ENCODE measurements at regions not wholly inside any gene's neighbourhood (a gene's known extent, or its start where the extent isn't known, plus 50 kb on each side); places are given as distances from the start of the nearest gene placed in this dataset.

GRCh38 chr4:101512416-101512815 is 165.1 kb upstream of the PPP3CA start:
- ChIA-PET CTCF (no interaction called here), POLR2A (no interaction called here)
- in situ Hi-C loops (cut with HindIII; ENCODE audit: low pct_unique_long_range_greater_than_20kb, low sequenced_read_pairs) = no loop called here

GRCh38 chr4:101501421-101501820 is 154.1 kb upstream of the PPP3CA start:
- Histone ChIP-seq H3K27me3 (ENCODE audit: control insufficient read depth, insufficient read depth, low read length) (no peaks in the 10 kb centered on the region), H3K4me1 (ENCODE audit: control insufficient read depth, insufficient read depth, low read length) (no peaks in the 10 kb centered on the region), H3K27ac (ENCODE audit: low read length) (no peak overlapping the region), H3K36me3 (ENCODE audit: control insufficient read depth, insufficient read depth, low read length) (no peaks in the 10 kb centered on the region), H3K9me3 (ENCODE audit: control insufficient read depth, insufficient read depth, low read depth, low read length) (no peaks in the 10 kb centered on the region), H3K4me3 (ENCODE audit: low read depth in 2 of 2, low read length in 2 of 2) (no peak overlapping the region)
- no peak for TF ChIP-seq POLR2AphosphoS5 (IDR thresholded peaks at IDR 0.05; ENCODE audit: low read depth, low read length)
- TF ChIP-seq CTCF (IDR thresholded peaks at IDR 0.05) = no peak
- no peak for TF ChIP-seq TCF7L2 (IDR thresholded peaks at IDR 0.05; ENCODE audit: low read depth, low read length)
- no peak for TF ChIP-seq REST (IDR thresholded peaks at IDR 0.05; ENCODE audit: insufficient read depth in 1 of 2, low read depth in 2 of 2, low read length in 1 of 2)
- TF ChIP-seq SIN3A (IDR thresholded peaks at IDR 0.05; ENCODE audit: borderline replicate concordance, insufficient read depth, low read depth, low read length) = no peak
- ATAC-seq (no peak), DNase-seq (ENCODE audit: low read depth, low spot score) (no peak)
- ChIA-PET POLR2A (no interaction called here), CTCF (no interaction called here)
- in situ Hi-C loops (cut with HindIII; ENCODE audit: low pct_unique_long_range_greater_than_20kb, low sequenced_read_pairs) (no loop called here), intact Hi-C loops (cut with micrococcal nuclease; ENCODE audit: unreplicated experiment) (no loop called here)
- BruUV-seq (replicated peaks) = no TSS peak

More at GRCh38 chr4:101512416-101512815, 165.1 kb upstream of the PPP3CA start:
- Histone ChIP-seq H3K27ac (ENCODE audit: low read length) (no peak overlapping the region), H3K9me3 (ENCODE audit: control insufficient read depth, insufficient read depth, low read depth, low read length) (no peaks in the 10 kb centered on the region), H3K27me3 (ENCODE audit: control insufficient read depth, insufficient read depth, low read length) (no peaks in the 10 kb centered on the region), H3K4me1 (ENCODE audit: control insufficient read depth, insufficient read depth, low read length) (no peaks in the 10 kb centered on the region), H3K4me3 (ENCODE audit: low read depth in 2 of 2, low read length in 2 of 2) (no peak overlapping the region), H3K36me3 (ENCODE audit: control insufficient read depth, insufficient read depth, low read length) (no peaks in the 10 kb centered on the region)
- DNase-seq (ENCODE audit: low read depth, low spot score) (no peak), ATAC-seq (no peak)
- intact Hi-C loops (cut with micrococcal nuclease; ENCODE audit: unreplicated experiment) = no loop called here
- TF ChIP-seq CTCF (IDR thresholded peaks at IDR 0.05) (no peak), TCF7L2 (IDR thresholded peaks at IDR 0.05; ENCODE audit: low read depth, low read length) (no peak), REST (IDR thresholded peaks at IDR 0.05; ENCODE audit: insufficient read depth in 1 of 2, low read depth in 2 of 2, low read length in 1 of 2) (no peak)
- BruUV-seq (replicated peaks) = no TSS peak
